Left renal cortex interstitium (tissue), 4 donors: ENCODE measurements at regions not wholly inside any gene's neighbourhood (a gene's known extent, or its start where the extent isn't known, plus 50 kb on each side); places are given as distances from the start of the nearest gene placed in this dataset.
A peak's percentile ranks its signal among the peaks of the same experiment; 100 is the strongest.

Experiments used
- DNase-seq, 4 donors: peaks; one replicate each; pipeline ENCODE4 v3.0.0-alpha.2; 2013; ENCODE audit warnings: low read depth in 4 of 4, low spot score in 2 of 4, missing footprints in 1 of 4

DNA sequence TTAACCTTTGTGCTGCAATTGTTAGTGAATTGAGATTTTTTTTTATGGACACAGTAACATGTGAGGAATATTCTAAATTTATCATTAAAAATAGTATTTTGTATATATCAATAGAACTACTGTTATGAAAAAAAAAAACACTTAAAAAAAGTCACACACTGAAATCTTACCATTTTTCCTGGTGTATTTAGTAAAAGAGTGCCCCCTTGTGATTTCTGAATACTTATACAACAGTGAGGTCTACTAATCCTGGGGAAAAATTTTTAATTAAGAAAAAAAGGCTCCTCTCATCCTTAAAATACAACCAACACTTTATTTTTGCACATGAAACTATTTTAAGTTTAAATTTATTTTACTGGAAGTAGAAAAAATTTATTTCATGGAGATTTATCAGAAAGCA is 56.4 kb upstream of the SPOCK3 start:
- DNase-seq, result no peak

GRCh38 chr4:167308876-167309275 is 74.6 kb upstream of the SPOCK3 start:
- no peak for DNase-seq

GRCh38 chr4:167321299-167321698 is 87.0 kb upstream of the SPOCK3 start:
- no peak for DNase-seq

GRCh38 chr4:167339781-167340180 is 105.5 kb upstream of the SPOCK3 start:
- no peak for DNase-seq

GRCh38 chr4:167359711-167360110 is 125.4 kb upstream of the SPOCK3 start:
- DNase-seq, result no peak

DNA sequence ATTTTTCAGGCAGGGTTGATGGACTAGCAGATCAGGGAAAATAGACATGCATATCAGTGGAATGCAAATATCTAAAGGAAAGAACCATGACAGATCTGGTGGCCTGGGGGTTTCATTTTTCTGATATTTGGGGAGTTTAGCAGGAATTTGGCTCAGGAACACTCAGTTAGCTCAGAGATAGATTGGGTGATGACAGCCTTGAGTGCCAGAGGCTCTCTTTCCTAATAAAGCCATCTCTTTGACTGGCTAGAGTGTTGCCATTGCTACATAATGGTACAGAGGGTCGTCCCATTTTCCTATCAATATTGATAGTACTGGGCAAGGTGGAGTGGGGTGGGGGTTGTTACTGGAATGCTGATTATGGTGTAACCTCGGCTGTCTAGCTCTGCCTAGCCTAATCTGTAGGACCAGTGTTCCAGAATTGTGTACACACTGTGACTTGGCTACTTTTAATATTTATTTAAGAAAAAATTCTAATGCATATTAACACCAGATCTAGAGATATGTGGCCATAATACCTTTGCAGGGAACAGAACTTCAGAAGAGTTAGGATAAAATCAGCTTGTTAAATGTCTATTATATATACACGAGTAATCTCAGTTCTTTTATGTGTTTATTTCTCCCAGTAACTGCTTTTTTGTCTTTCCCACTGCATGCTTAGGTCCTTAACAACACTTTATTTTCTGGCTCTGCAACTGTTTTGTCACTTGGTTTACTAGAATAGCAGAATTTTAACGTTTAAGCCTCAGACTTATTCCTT is 145.0 kb upstream of the SPOCK3 start:
- DNase-seq, result no peak

DNA sequence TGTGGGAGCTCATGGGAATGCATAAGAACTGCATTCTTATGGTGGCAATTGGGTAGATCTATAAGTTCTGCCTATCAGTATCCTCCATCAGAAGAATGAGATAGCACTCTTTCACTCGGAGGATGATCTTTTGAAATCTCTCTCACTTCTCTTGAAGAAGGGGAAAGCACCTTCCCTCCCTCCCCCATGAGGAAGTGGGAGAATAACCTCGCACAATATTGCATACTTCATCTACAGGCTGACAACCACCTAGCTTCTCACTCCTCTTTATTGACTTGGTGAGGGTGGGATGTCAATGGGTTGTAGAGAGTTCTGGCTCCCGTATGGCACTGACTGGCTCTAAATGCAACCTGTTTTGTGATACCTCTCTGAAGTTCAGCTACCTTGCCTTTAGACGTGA is 146.7 kb upstream of the SPOCK3 start:
- DNase-seq, result no peak

DNA sequence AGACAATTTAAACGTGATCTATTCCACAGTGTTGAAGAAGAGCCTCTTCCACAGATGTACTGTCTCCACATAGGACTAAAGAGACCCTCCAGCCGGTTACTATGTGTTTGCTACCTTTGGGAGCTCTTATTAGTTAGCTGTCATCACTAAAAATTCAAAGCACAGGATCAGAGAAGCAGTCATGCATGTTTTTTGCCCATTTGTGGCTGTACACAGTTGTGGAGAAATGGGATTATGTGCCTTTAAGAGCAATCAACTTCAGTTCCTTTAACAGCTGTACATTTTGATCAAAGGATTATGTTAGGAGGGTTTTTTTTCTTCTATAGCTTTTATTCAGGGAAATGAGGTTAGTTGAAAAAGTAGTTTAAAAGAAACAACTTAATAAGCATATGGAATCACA is 149.0 kb upstream of the SPOCK3 start:
- DNase-seq, result no peak

DNA sequence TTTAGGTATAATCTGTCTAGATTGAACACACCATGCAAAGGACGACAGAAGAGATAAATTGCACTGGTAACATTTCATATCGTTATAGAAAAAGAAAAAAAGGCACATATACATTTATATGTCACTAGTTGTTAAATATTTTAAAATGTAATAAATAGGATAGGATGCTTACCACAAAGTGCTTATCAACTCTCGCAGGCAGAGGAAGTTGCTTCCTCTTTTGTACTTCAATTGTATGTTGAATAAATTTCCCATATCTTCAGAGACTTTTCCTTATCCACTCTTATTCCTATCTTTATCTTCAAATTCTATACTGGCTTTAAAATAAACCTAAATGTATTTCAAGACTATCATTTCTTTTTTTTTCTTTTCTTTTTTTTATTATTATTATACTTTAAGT is 163.3 kb upstream of the SPOCK3 start:
- DNase-seq, result no peak

GRCh38 chr4:167399201-167399600 is 164.9 kb upstream of the SPOCK3 start:
- no peak for DNase-seq

- DNase-seq, result no peak
These were observed 171.9 kb upstream of the SPOCK3 start for GRCh38 chr4:167406181-167406580.

DNA sequence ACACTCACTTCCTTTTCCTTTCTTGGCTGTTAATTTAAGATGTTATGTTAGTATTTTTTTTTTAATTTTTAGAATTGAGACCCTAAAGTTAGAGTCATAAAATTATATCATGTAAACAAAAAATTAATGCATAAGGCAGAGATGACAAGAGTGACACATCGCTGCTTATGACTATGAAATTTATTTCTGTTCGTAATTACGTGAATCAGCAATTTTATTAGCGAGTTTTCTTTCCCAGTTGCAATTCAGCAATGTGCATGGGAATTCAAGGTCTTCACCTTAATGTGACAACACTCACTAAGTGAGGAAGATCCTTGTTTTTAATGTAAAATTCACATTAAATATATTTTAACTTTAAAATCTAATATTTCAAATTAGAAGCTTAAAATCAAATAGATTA is 181.2 kb upstream of the SPOCK3 start:
- DNase-seq, result no peak

DNA sequence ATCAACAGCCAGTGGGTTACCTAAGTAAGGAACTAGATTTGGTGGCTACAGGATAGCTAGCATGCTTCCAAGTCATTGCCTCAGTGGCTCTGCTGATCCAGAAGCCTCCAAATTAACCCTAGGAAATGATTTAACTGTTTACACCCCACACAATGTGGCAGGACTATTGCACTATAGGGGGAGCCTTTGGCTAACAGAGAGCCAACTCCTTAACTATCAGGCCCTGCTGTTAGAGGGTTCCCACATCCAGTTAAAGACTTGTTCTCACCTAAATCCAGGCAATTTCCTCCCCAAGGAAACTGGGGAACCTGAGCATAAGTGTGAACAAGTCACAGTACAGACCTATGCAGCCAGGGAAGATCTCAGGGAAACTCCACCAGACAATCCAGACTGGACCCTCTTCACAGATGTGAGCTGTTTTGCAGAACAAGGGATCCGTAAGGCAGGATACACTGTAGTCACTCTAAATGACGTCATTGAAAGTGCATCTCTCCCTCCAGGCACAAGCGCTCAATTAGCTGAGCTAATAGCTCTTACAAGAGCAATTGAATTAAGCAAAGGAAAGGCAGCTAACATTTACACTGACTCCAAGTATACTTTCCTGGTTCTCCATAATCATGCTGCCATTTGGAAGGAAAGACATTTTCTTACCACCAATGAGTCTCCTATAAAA is 185.3 kb upstream of the SPOCK3 start:
- DNase-seq, result no peak

- DNase-seq, result no peak
These were observed 186.9 kb upstream of the SPOCK3 start for GRCh38 chr4:167421201-167421600.

DNA sequence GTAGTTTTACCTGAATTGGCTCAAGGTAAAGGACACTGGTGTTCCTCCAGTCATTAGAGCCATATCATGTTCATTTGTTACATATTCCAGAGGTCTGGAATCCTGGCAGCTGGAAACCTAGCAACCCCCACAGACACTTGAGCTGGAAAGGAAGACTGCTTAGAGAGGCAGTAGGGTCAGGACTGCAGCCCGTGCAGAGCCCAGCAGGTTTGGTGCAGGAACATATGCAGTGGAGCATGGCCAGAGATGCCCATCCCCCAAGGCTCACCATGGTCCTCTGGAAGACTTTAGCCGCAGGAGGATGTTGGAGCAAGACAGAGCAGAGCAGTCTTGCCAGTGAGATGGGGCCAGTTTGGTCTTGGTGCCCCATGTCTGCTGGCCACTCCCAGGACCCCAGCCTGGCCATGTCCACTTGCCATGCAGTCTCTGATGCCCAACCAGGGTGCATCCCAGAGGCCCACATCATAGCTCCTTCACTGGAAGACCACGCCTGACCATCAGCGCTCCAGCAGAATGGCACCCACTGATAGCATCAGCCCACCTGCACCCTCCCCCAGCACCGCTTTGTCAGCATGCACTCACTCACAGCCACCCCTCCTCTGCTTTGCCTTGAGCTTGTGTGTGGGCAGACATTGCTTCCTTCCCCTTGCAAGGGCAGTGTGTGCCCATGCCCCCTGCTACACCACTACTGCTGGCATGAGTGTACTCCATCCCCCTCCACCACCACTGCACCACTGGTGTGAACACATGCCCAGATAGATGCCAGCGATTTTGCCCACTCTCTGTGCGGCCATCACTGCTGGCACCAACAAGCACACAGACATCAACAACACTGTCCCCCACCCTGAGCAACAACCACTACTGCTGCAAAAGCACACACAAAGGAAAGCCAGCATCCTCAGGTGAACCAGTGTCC is 190.3 kb upstream of the SPOCK3 start:
- peak in 3 of 4 donors; percentile 4 to 7 (median 6) for DNase-seq

GRCh38 chr4:167428156-167428555 is 193.9 kb upstream of the SPOCK3 start:
- DNase-seq, result peak in 3 of 4 donors; percentile 4 to 18 (median 16)

DNA sequence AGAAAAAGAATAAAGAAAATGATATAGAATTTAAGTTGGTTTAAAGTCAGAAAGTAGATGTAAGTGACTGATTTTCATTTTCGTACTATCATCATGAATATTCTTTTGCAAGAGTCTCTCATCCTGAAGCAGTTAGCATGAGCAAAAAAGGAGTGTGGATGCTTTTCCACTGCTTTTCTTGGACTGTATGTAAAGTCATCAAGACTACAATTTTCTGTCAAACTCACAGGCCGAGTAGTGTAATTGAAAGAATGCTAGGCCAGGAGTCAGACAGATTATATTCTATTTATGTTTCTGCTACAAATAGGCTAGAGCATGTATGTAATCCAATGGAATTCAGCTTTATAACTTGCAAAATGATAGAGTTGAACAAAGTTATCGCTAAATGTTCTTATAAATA is 197.1 kb upstream of the SPOCK3 start:
- DNase-seq, result no peak

DNA sequence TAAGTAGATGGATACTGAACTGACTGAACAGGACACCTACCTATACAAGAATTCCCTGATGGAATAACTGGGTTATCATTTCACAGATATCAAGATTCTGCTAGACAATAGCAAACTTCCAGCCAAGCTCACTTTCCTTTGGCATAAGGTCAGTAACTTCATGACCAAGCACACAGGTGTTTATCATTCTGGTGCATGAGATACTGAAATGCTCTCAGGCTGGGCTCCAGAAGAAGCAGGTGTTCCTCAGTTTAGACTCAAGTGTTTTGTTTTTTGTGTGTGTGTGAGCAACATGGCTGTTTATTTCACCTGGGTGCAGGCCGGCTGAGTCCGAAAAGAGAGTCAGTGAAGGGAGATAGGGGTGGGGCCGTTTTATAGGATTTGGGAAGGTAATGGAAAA is 201.5 kb upstream of the SPOCK3 start:
- DNase-seq, result no peak

GRCh38 chr4:167443841-167444240 is 209.5 kb upstream of the SPOCK3 start:
- no peak for DNase-seq

- DNase-seq, result no peak
These were observed 218.7 kb upstream of the SPOCK3 start for GRCh38 chr4:167452922-167453430.

DNA sequence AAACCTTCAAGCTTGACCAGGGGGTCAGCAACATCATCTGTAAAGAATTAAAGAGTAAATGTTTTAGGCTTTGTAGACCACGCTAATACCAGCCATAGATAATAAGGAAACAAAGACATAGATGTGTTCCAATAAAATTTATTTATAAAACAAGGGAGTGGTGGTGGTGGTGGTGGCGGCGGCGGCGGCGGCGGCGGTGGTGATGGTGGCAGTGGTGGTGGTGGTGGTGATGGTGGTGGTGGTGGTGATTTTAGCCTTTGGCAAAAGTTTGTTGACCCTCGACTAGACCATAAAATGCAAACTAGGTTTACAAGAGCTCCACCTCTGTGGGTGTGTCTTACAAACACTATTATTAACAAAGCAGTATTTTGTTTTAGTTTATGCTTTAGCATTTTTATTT is 222.3 kb upstream of the SPOCK3 start:
- no peak for DNase-seq
